Astrocyte of the spinal cord (primary cell): ENCODE measurements at regions not wholly inside any gene's neighbourhood (a gene's known extent, or its start where the extent isn't known, plus 50 kb on each side); places are given as distances from the start of the nearest gene placed in this dataset.

Experiments used
- DNase-seq: peaks from one replicate; pipeline ENCODE4 v3.0.0; 2011; ENCODE audit warnings: low read depth, low spot score
- H3K4me3 ChIP-seq: 2 replicates; pipeline ENCODE4 v1.5.1; 2011; ENCODE audit warnings: low read depth, mild to moderate bottlenecking, low read length, moderate library complexity
- CTCF ChIP-seq: IDR thresholded peaks from 2 replicates; pipeline ENCODE4 v1.5.1; 2012; ENCODE audit warnings: low read depth, mild to moderate bottlenecking, low read length, inconsistent platforms
- in situ Hi-C: cut with HindIII; loops from 2 replicates; pipeline ENCODE4 v1.10.0; 2017; ENCODE audit warnings: low sequenced_read_pairs

- in situ Hi-C loops = no loop called here
These were observed 154.1 kb upstream of the TMEM106B start for GRCh38 chr7:12056977-12057376.

GRCh38 chr7:12062062-12062461 lies 149.0 kb upstream of the TMEM106B start:
- in situ Hi-C loops = no loop called here

More at GRCh38 chr7:12056977-12057376, 154.1 kb upstream of the TMEM106B start:
- H3K4me3 ChIP-seq = no peak overlapping the region
- DNase-seq = no peak
- TF ChIP-seq CTCF = no peak

GRCh38 chr7:12064586-12065127 lies 146.4 kb upstream of the TMEM106B start:
- no peak overlapping the region for H3K4me3 ChIP-seq
- no peak for DNase-seq
- TF ChIP-seq CTCF = no peak
- in situ Hi-C loops = no loop called here

More at GRCh38 chr7:12062062-12062461, 149.0 kb upstream of the TMEM106B start:
- no peak for DNase-seq
- no peak overlapping the region for H3K4me3 ChIP-seq
- peak; percentile 24 for TF ChIP-seq CTCF

GRCh38 chr7:12066004-12066403 lies 145.1 kb upstream of the TMEM106B start:
- no peak for DNase-seq
- in situ Hi-C loops = no loop called here
- no peak for TF ChIP-seq CTCF
- H3K4me3 ChIP-seq = no peak overlapping the region

- no peak overlapping the region for H3K4me3 ChIP-seq
- no peak for TF ChIP-seq CTCF
- DNase-seq = no peak
- in situ Hi-C loops = no loop called here
These were observed 144.6 kb upstream of the TMEM106B start for GRCh38 chr7:12066521-12066920.

GRCh38 chr7:12067156-12067831 lies 143.8 kb upstream of the TMEM106B start:
- H3K4me3 ChIP-seq = no peak overlapping the region
- TF ChIP-seq CTCF = peak; percentile 76
- DNase-seq = peak; percentile 57
- in situ Hi-C loops = no loop called here
